IMR-90 (cell line): ENCODE measurements at regions not wholly inside any gene's neighbourhood (a gene's known extent, or its start where the extent isn't known, plus 50 kb on each side); places are given as distances from the start of the nearest gene placed in this dataset.

ENCODE experiments used
- ATAC-seq: fragments of 200-7000 bp; cut with Tn5 transposase; 2 replicates; pipeline ENCODE4 v1.9.1; 2020; ENCODE audit warnings: low read depth, mild to moderate bottlenecking, moderate library complexity
- BruUV-seq: library from RNA; stranded (reverse); fragments of 400-500 nt; replicated peaks from 2 replicates; lab custom pipeline; 2021; lab: Mats Ljungman, UMichigan
- CTCF ChIA-PET: fragments of 300-600 bp; formaldehyde crosslinking; extraction: SDS; loops from one replicate; lab custom pipeline; 2021; ENCODE audit warnings: antibody characterized with exemption; lab: Yijun Ruan, JAX
- POLR2A ChIA-PET: fragments of 300-600 bp; sonication (Branson Sonifier 250); formaldehyde crosslinking; loops from one replicate; lab custom pipeline; 2022; ENCODE audit warnings: antibody characterized with exemption; ENCODE audit not compliant: unreplicated experiment; lab: Charles Lee
- DNase-seq: peaks from one replicate; pipeline ENCODE4 v3.0.0; 2013
- H2AFZ ChIP-seq: replicated peaks from 2 replicates; pipeline ENCODE3; 2013; ENCODE audit warnings: low read length, mild to moderate bottlenecking; ENCODE audit not compliant: poor library complexity
- H2AK5ac ChIP-seq: 2 replicates; pipeline ENCODE4 v1.6.1; 2013; ENCODE audit warnings: low read depth, low read length, inconsistent platforms
- H2AK9ac ChIP-seq: replicated peaks from 2 replicates; pipeline ENCODE3; 2013; ENCODE audit warnings: mild to moderate bottlenecking, low read depth, low read length, moderate library complexity; ENCODE audit not compliant: poor library complexity
- H2BK120ac ChIP-seq: 2 replicates; pipeline ENCODE4 v1.6.1; 2013; ENCODE audit warnings: low read depth, low read length, inconsistent platforms
- H2BK15ac ChIP-seq: 3 replicates; pipeline ENCODE4 v1.6.1; 2013; ENCODE audit warnings: low read depth, low read length, inconsistent platforms
- H2BK20ac ChIP-seq: 2 replicates; pipeline ENCODE4 v1.6.1; 2013; ENCODE audit warnings: low read depth, mild to moderate bottlenecking, inconsistent platforms, low read length, moderate library complexity
- H2BK5ac ChIP-seq: 2 replicates; pipeline ENCODE4 v1.6.1; 2013; ENCODE audit warnings: mild to moderate bottlenecking, low read depth, low read length, inconsistent platforms; ENCODE audit not compliant: poor library complexity, severe bottlenecking
- H3K14ac ChIP-seq: replicated peaks from 2 replicates; pipeline ENCODE4 v1.6.1; 2013; ENCODE audit warnings: low read depth, low read length, inconsistent platforms
- H3K18ac ChIP-seq: 2 replicates; pipeline ENCODE4 v1.6.1; 2013; ENCODE audit warnings: low read depth, low read length, control low read depth
- H3K23ac ChIP-seq: 2 replicates; pipeline ENCODE4 v1.6.1; 2013; ENCODE audit warnings: low read depth, low read length, inconsistent platforms
- H3K27ac ChIP-seq: 2 replicates; pipeline ENCODE4 v1.5.1; 2013; ENCODE audit warnings: mild to moderate bottlenecking, control low read depth, low read length; ENCODE audit not compliant: insufficient read depth
- H3K27me3 ChIP-seq: 2 replicates; pipeline ENCODE4 v1.6.1; 2013; ENCODE audit warnings: low read length; ENCODE audit not compliant: control insufficient read depth, insufficient read depth
- H3K36me3 ChIP-seq: 2 replicates; pipeline ENCODE4 v1.6.1; 2013; ENCODE audit warnings: low read length, mixed read lengths; ENCODE audit not compliant: control insufficient read depth, insufficient read depth
- H3K4ac ChIP-seq: 2 replicates; pipeline ENCODE4 v1.6.1; 2013; ENCODE audit warnings: low read depth, low read length, inconsistent platforms
- H3K4me1 ChIP-seq: 2 replicates; pipeline ENCODE4 v1.6.1; 2013; ENCODE audit warnings: low read length, mixed read lengths; ENCODE audit not compliant: control insufficient read depth, insufficient read depth
- H3K4me2 ChIP-seq: 2 replicates; pipeline ENCODE4 v1.6.1; 2013; ENCODE audit warnings: low read depth, mild to moderate bottlenecking, control low read depth, low read length, moderate library complexity
- H3K4me3 ChIP-seq: 2 replicates; pipeline ENCODE4 v1.5.1; 2013; ENCODE audit warnings: low read depth, mild to moderate bottlenecking, control low read depth, low read length, moderate library complexity; ENCODE audit not compliant: insufficient read depth
- H3K56ac ChIP-seq: 2 replicates; pipeline ENCODE4 v1.6.1; 2013; ENCODE audit warnings: low read length, inconsistent platforms; ENCODE audit not compliant: insufficient read depth; ENCODE audit errors: extremely low read depth
- H3K79me1 ChIP-seq, 2 experiments: 2 replicates each; pipeline ENCODE4 v1.6.1; 2013; ENCODE audit warnings: low read length in 2 of 2, inconsistent platforms in 1 of 2, low read depth in 1 of 2
- H3K9ac ChIP-seq: 2 replicates; pipeline ENCODE4 v1.6.1; 2013; ENCODE audit warnings: low read depth, low read length, control low read depth
- H3K9me1 ChIP-seq: 2 replicates; pipeline ENCODE4 v1.6.1; 2013; ENCODE audit warnings: low read length, inconsistent platforms; ENCODE audit not compliant: insufficient read depth
- H3K9me3 ChIP-seq: 2 replicates; pipeline ENCODE4 v1.6.1; 2013; ENCODE audit warnings: low read length; ENCODE audit not compliant: control insufficient read depth, insufficient read depth
- H4K20me1 ChIP-seq: 2 replicates; pipeline ENCODE4 v1.6.1; 2013; ENCODE audit warnings: low read length, inconsistent platforms; ENCODE audit not compliant: insufficient read depth
- H4K5ac ChIP-seq: 2 replicates; pipeline ENCODE4 v1.6.1; 2013; ENCODE audit warnings: mild to moderate bottlenecking, low read depth, low read length, control low read depth
- H4K8ac ChIP-seq, 2 experiments: 2 replicates each; pipeline ENCODE4 v1.6.1; 2013; ENCODE audit warnings: low read depth in 2 of 2, low read length in 2 of 2, control low read depth in 1 of 2, inconsistent platforms in 1 of 2
- H4K91ac ChIP-seq: 2 replicates; pipeline ENCODE4 v1.6.1; 2013; ENCODE audit warnings: low read depth, low read length, inconsistent platforms; ENCODE audit not compliant: insufficient read depth
- BHLHE40 ChIP-seq: fragments of 150-350 bp; IDR thresholded peaks from 2 replicates; pipeline ENCODE4 v1.6.1; 2016; ENCODE audit warnings: mild to moderate bottlenecking, low read depth, low read length
- CEBPB ChIP-seq: IDR thresholded peaks from 2 replicates; pipeline ENCODE4 v1.6.1; 2012; ENCODE audit warnings: low read depth, low read length, improper control_type of control experiment
- MAZ ChIP-seq: IDR thresholded peaks from 2 replicates; pipeline ENCODE4 v1.6.1; 2012; ENCODE audit warnings: low read depth, mild to moderate bottlenecking, low read length, improper control_type of control experiment, moderate library complexity, borderline replicate concordance
- NFE2L2 ChIP-seq: fragments of 150-350 bp; IDR thresholded peaks from 2 replicates; pipeline ENCODE4 v1.6.1; 2016; ENCODE audit warnings: low read depth, mild to moderate bottlenecking, low read length
- POLR2A ChIP-seq: IDR thresholded peaks from 2 replicates; pipeline ENCODE4 v1.6.1; 2012; ENCODE audit warnings: mild to moderate bottlenecking, low read depth, low read length
- RAD21 ChIP-seq: IDR thresholded peaks from 2 replicates; pipeline ENCODE4 v1.6.1; 2012; ENCODE audit warnings: low read length, improper control_type of control experiment
- RCOR1 ChIP-seq: IDR thresholded peaks from 2 replicates; pipeline ENCODE4 v1.6.1; 2012; ENCODE audit warnings: mild to moderate bottlenecking, low read length, improper control_type of control experiment; ENCODE audit not compliant: insufficient replicate concordance
- WGBS, 2 experiments: methylation state at CpG; one replicate each; pipeline versions ENCODE4 v1.1.5 to v1.1.7; 2013; ENCODE audit warnings: missing lambda C conversion rate in 2 of 2; ENCODE audit not compliant: insufficient read length in 1 of 2; ENCODE audit errors: extremely low coverage in 2 of 2; 5-methylcytosine and 5-hydroxymethylcytosine counted together
- dilution Hi-C: fragments of 300-500 bp; cut with HindIII; formaldehyde crosslinking; loops from one replicate; pipeline ENCODE4 v1.14.3; 2018; ENCODE audit warnings: low sequenced_read_pairs; ENCODE audit not compliant: unreplicated experiment
- in situ Hi-C: fragments of 300-500 bp; cut with MboI; formaldehyde crosslinking; loops from 3 replicates; pipeline ENCODE4 v1.14.3; 2019; ENCODE audit warnings: low sequenced_read_pairs, inconsistent platforms, mixed read lengths
- intact Hi-C: fragments of 100-400 bp; cut with micrococcal nuclease; formaldehyde crosslinking; loops from 2 replicates; pipeline ENCODE4 v1.10.0; 2022

DNA sequence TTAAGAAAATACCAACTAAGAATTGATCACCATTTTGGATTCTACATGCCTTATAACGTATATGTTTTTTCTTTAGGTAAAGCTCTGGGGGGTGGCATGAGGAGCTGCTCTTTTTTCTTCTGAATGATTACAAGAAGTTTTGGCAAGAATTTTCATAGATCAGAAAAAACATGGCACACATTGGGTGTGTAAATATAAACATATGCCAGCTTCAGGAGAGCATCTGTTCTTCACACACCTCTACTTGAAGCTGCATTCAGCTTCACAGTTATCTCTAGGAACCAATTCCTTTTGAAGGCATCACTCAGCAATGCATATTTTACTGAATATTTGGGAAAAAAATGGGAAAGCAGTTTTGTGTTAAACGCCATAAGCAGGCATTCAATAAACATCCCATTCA is 122.7 kb upstream of the GHR start:
- Histone ChIP-seq H2AK5ac (no peak overlapping the region), H3K23ac (no peak overlapping the region), H3K27me3 (no peaks in the 10 kb centered on the region), H3K27ac (no peak overlapping the region), H3K9me3 (no peaks in the 10 kb centered on the region), H2BK20ac (no peak overlapping the region), H3K9me1 (no peaks in the 10 kb centered on the region), H4K20me1 (no peaks in the 10 kb centered on the region), H3K4me1 (no peaks in the 10 kb centered on the region), H3K4ac (no peak overlapping the region), H4K8ac (no peak overlapping the region), H3K14ac (no peak overlapping the region), H3K4me3 (no peak overlapping the region), H3K9ac (no peak overlapping the region), H3K4me2 (no peak overlapping the region), H4K5ac (no peak overlapping the region), H2BK120ac (no peak overlapping the region), H2BK15ac (no peak overlapping the region), H3K18ac (no peak overlapping the region), H2AFZ (no peak overlapping the region), H3K79me1 (no peaks in the 10 kb centered on the region), H2BK5ac (no peak overlapping the region), H4K91ac (no peak overlapping the region), H3K56ac (no peak overlapping the region), H2AK9ac (no peak overlapping the region), H3K36me3 (no peaks in the 10 kb centered on the region)
- in situ Hi-C loops = no loop called here
- DNase-seq = no peak
- no TSS peak for BruUV-seq
- no peak for ATAC-seq
- dilution Hi-C loops = no loop called here
- ChIA-PET CTCF (no interaction called here), POLR2A (no interaction called here)
- TF ChIP-seq RAD21 = no peak
- no peak for TF ChIP-seq BHLHE40
- no peak for TF ChIP-seq MAZ
- TF ChIP-seq POLR2A = no peak
- no peak for TF ChIP-seq NFE2L2
- TF ChIP-seq CEBPB = no peak
- no peak for TF ChIP-seq RCOR1
- intact Hi-C loops = no loop called here
- WGBS, 2 experiments = no CpG with 5 or more reads among the region's 2 CpGs
